ENCODE measurements at regions not wholly inside any gene's neighbourhood (a gene's known extent, or its start where the extent isn't known, plus 50 kb on each side); places are given as distances from the start of the nearest gene placed in this dataset.

DNA sequence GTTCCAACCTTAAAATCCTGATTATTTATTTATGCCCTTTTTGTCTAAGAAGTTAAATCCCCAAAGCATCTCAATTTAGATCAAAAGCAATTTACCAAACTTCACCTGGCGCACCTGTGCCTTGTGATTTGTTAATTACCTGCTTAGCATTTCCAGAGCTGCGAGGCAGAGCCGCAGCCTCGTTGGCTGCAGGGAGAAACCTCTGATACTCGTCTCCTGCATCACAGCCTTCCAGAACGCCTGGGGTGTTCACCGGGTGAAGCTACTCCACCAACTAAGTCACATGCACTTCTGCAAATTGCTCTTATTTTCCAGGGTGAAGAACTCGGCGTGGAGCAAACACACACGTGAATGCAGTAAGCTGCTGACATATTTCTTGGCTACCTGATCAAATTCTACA, 198.1 kb upstream of the RNF32 start:
- no peak overlapping the region for H3K4me3 ChIP-seq (ENCODE audit: low read depth in 2 of 2, low read length in 2 of 2)
- CTCF ChIA-PET, result no interaction called here
- H3K36me3 ChIP-seq (ENCODE audit: control insufficient read depth, insufficient read depth, low read length), result no peaks in the 10 kb centered on the region
- intact Hi-C loops (cut with micrococcal nuclease; ENCODE audit: unreplicated experiment), result no loop called here
- TF ChIP-seq, protein P1, sequence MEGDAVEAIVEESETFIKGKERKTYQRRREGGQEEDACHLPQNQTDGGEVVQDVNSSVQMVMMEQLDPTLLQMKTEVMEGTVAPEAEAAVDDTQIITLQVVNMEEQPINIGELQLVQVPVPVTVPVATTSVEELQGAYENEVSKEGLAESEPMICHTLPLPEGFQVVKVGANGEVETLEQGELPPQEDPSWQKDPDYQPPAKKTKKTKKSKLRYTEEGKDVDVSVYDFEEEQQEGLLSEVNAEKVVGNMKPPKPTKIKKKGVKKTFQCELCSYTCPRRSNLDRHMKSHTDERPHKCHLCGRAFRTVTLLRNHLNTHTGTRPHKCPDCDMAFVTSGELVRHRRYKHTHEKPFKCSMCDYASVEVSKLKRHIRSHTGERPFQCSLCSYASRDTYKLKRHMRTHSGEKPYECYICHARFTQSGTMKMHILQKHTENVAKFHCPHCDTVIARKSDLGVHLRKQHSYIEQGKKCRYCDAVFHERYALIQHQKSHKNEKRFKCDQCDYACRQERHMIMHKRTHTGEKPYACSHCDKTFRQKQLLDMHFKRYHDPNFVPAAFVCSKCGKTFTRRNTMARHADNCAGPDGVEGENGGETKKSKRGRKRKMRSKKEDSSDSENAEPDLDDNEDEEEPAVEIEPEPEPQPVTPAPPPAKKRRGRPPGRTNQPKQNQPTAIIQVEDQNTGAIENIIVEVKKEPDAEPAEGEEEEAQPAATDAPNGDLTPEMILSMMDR (IDR thresholded peaks at IDR 0.05), result no peak
- TF ChIP-seq POLR2AphosphoS5 (IDR thresholded peaks at IDR 0.05; ENCODE audit: low read depth, low read length) (no peak), TCF7L2 (IDR thresholded peaks at IDR 0.05; ENCODE audit: low read depth, low read length) (no peak), SIN3A (IDR thresholded peaks at IDR 0.05; ENCODE audit: borderline replicate concordance, insufficient read depth, low read depth, low read length) (no peak)
- TF ChIP-seq, protein P2, sequence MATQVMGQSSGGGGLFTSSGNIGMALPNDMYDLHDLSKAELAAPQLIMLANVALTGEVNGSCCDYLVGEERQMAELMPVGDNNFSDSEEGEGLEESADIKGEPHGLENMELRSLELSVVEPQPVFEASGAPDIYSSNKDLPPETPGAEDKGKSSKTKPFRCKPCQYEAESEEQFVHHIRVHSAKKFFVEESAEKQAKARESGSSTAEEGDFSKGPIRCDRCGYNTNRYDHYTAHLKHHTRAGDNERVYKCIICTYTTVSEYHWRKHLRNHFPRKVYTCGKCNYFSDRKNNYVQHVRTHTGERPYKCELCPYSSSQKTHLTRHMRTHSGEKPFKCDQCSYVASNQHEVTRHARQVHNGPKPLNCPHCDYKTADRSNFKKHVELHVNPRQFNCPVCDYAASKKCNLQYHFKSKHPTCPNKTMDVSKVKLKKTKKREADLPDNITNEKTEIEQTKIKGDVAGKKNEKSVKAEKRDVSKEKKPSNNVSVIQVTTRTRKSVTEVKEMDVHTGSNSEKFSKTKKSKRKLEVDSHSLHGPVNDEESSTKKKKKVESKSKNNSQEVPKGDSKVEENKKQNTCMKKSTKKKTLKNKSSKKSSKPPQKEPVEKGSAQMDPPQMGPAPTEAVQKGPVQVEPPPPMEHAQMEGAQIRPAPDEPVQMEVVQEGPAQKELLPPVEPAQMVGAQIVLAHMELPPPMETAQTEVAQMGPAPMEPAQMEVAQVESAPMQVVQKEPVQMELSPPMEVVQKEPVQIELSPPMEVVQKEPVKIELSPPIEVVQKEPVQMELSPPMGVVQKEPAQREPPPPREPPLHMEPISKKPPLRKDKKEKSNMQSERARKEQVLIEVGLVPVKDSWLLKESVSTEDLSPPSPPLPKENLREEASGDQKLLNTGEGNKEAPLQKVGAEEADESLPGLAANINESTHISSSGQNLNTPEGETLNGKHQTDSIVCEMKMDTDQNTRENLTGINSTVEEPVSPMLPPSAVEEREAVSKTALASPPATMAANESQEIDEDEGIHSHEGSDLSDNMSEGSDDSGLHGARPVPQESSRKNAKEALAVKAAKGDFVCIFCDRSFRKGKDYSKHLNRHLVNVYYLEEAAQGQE (IDR thresholded peaks at IDR 0.05; ENCODE audit: insufficient read depth in 1 of 2, low read depth in 2 of 2, low read length in 1 of 2), result no peak
- POLR2A ChIA-PET, result no interaction called here
- 0 out of 2 replicates have a peak, but pooled peaks cover 3% of the 10 kb centered on the region for H3K27me3 ChIP-seq (ENCODE audit: control insufficient read depth, insufficient read depth, low read length)
- H3K9me3 ChIP-seq (ENCODE audit: control insufficient read depth, insufficient read depth, low read depth, low read length), result no peaks in the 10 kb centered on the region
- H3K27ac ChIP-seq (ENCODE audit: low read length), result no peak overlapping the region
- H3K4me1 ChIP-seq (ENCODE audit: control insufficient read depth, insufficient read depth, low read length), result no peaks in the 10 kb centered on the region
- DNase-seq (ENCODE audit: low read depth, low spot score), result no peak
- no peak for ATAC-seq
- no TSS peak for BruUV-seq (replicated peaks)
- in situ Hi-C loops (cut with HindIII; ENCODE audit: low pct_unique_long_range_greater_than_20kb, low sequenced_read_pairs), result no loop called here

DNA sequence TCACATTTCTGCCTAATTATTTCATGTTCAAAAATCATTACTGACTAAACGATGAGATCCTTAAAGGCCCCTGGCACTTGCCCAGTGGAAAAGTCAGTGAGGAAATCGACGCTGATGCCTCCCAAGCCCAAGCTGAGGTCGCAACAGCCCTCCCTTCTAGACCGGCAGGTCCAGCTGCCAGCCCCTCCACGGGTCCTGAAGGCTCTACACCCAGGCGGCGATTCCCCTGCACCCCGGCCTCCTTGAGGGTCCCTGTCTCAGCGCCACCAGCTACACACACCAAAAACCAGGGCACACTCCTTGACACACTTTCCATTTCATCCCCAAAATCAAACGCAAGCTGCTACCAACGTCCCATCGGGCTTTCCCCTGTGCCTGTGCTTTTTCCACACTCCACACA, 200.1 kb upstream of the RNF32 start:
- TF ChIP-seq TCF7L2 (IDR thresholded peaks at IDR 0.05; ENCODE audit: low read depth, low read length), result no peak
- TF ChIP-seq, protein P2 (IDR thresholded peaks at IDR 0.05; ENCODE audit: insufficient read depth in 1 of 2, low read depth in 2 of 2, low read length in 1 of 2), result no peak
- no peak for TF ChIP-seq POLR2AphosphoS5 (IDR thresholded peaks at IDR 0.05; ENCODE audit: low read depth, low read length)
- TF ChIP-seq, protein P1 (IDR thresholded peaks at IDR 0.05), result no peak
- no peak for TF ChIP-seq SIN3A (IDR thresholded peaks at IDR 0.05; ENCODE audit: borderline replicate concordance, insufficient read depth, low read depth, low read length)
- POLR2A ChIA-PET, result no interaction called here
- no peak for ATAC-seq
- intact Hi-C loops (cut with micrococcal nuclease; ENCODE audit: unreplicated experiment) (no loop called here), in situ Hi-C loops (cut with HindIII; ENCODE audit: low pct_unique_long_range_greater_than_20kb, low sequenced_read_pairs) (no loop called here)
- Histone ChIP-seq H3K4me3 (ENCODE audit: low read depth in 2 of 2, low read length in 2 of 2) (no peak overlapping the region), H3K27me3 (ENCODE audit: control insufficient read depth, insufficient read depth, low read length) (peaks cover 6% of the 10 kb centered on the region; the same call in 1 of the 2 replicates), H3K36me3 (ENCODE audit: control insufficient read depth, insufficient read depth, low read length) (no peaks in the 10 kb centered on the region), H3K9me3 (ENCODE audit: control insufficient read depth, insufficient read depth, low read depth, low read length) (no peaks in the 10 kb centered on the region), H3K27ac (ENCODE audit: low read length) (no peak overlapping the region), H3K4me1 (ENCODE audit: control insufficient read depth, insufficient read depth, low read length) (no peaks in the 10 kb centered on the region)
- BruUV-seq (replicated peaks), result no TSS peak
- CTCF ChIA-PET, result no interaction called here
- DNase-seq (ENCODE audit: low read depth, low spot score), result no peak

Data from Panc1 (cell line).